ENCODE measurements at regions not wholly inside any gene's neighbourhood (a gene's known extent, or its start where the extent isn't known, plus 50 kb on each side); places are given as distances from the start of the nearest gene placed in this dataset.

DNA sequence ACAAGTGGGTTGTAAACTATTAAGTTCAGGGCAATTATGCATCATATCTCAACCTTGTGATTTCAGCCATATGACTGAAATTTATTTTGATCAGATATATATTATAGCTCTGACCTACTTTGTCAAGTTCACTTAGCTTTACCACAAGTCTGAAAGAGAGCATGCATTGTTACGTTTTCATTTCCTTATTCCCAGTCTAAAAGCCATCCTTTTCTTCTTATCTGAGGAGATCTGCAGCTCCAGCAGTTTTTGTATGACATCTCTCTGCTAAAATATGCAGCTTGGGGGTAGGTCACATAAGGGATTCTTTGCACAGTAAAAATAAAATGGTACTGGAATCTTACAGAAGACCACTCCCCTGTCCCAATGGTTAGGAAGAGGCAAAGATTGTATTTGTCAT lies 1682.8 kb upstream of the FLRT2 start:
- no peaks in the 10 kb centered on the region for H3K4me1 ChIP-seq (ENCODE audit: control insufficient read depth, insufficient read depth, low read length)
- TF ChIP-seq POLR2AphosphoS5 (IDR thresholded peaks at IDR 0.05; ENCODE audit: low read depth, low read length): no peak
- no peak for TF ChIP-seq CTCF (IDR thresholded peaks at IDR 0.05)
- TF ChIP-seq SIN3A (IDR thresholded peaks at IDR 0.05; ENCODE audit: borderline replicate concordance, insufficient read depth, low read depth, low read length): no peak
- TF ChIP-seq TCF7L2 (IDR thresholded peaks at IDR 0.05; ENCODE audit: low read depth, low read length): no peak
- TF ChIP-seq, protein P1, sequence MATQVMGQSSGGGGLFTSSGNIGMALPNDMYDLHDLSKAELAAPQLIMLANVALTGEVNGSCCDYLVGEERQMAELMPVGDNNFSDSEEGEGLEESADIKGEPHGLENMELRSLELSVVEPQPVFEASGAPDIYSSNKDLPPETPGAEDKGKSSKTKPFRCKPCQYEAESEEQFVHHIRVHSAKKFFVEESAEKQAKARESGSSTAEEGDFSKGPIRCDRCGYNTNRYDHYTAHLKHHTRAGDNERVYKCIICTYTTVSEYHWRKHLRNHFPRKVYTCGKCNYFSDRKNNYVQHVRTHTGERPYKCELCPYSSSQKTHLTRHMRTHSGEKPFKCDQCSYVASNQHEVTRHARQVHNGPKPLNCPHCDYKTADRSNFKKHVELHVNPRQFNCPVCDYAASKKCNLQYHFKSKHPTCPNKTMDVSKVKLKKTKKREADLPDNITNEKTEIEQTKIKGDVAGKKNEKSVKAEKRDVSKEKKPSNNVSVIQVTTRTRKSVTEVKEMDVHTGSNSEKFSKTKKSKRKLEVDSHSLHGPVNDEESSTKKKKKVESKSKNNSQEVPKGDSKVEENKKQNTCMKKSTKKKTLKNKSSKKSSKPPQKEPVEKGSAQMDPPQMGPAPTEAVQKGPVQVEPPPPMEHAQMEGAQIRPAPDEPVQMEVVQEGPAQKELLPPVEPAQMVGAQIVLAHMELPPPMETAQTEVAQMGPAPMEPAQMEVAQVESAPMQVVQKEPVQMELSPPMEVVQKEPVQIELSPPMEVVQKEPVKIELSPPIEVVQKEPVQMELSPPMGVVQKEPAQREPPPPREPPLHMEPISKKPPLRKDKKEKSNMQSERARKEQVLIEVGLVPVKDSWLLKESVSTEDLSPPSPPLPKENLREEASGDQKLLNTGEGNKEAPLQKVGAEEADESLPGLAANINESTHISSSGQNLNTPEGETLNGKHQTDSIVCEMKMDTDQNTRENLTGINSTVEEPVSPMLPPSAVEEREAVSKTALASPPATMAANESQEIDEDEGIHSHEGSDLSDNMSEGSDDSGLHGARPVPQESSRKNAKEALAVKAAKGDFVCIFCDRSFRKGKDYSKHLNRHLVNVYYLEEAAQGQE (IDR thresholded peaks at IDR 0.05; ENCODE audit: insufficient read depth in 1 of 2, low read depth in 2 of 2, low read length in 1 of 2): no peak
- intact Hi-C loops (cut with micrococcal nuclease; ENCODE audit: unreplicated experiment) (no loop called here), in situ Hi-C loops (cut with HindIII; ENCODE audit: low pct_unique_long_range_greater_than_20kb, low sequenced_read_pairs) (no loop called here)
- BruUV-seq (replicated peaks): no TSS peak
- DNase-seq (ENCODE audit: low read depth, low spot score): no peak
- no peak overlapping the region for H3K4me3 ChIP-seq (ENCODE audit: low read depth in 2 of 2, low read length in 2 of 2)
- H3K27ac ChIP-seq (ENCODE audit: low read length): no peak overlapping the region
- H3K36me3 ChIP-seq (ENCODE audit: control insufficient read depth, insufficient read depth, low read length): no peaks in the 10 kb centered on the region
- no peaks in the 10 kb centered on the region for H3K27me3 ChIP-seq (ENCODE audit: control insufficient read depth, insufficient read depth, low read length)
- no peak for ATAC-seq
- CTCF ChIA-PET: no interaction called here
- POLR2A ChIA-PET: no interaction called here
- no peaks in the 10 kb centered on the region for H3K9me3 ChIP-seq (ENCODE audit: control insufficient read depth, insufficient read depth, low read depth, low read length)

DNA sequence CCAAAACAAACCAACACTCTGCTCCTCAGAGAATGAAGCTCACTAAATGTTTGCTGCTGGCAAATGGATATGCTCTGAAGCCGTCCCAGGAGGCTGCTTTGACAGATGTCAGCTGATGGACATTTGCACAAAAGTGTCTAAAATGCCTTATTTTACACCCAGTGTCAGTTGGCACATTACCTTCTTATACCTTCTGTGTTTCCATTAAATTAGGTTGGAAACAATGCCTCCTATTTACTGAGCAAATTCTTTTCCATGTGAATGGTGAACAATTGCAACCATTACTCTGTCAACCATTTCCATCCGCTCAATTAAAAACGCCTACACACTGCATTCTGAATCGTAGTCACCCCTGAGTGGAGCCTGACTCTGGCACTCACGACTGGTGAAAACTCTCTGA lies 1679.9 kb upstream of the FLRT2 start:
- in situ Hi-C loops (cut with HindIII; ENCODE audit: low pct_unique_long_range_greater_than_20kb, low sequenced_read_pairs) (no loop called here), intact Hi-C loops (cut with micrococcal nuclease; ENCODE audit: unreplicated experiment) (no loop called here)
- DNase-seq (ENCODE audit: low read depth, low spot score): no peak
- Histone ChIP-seq H3K27ac (ENCODE audit: low read length) (no peak overlapping the region), H3K36me3 (ENCODE audit: control insufficient read depth, insufficient read depth, low read length) (no peaks in the 10 kb centered on the region), H3K9me3 (ENCODE audit: control insufficient read depth, insufficient read depth, low read depth, low read length) (no peaks in the 10 kb centered on the region), H3K27me3 (ENCODE audit: control insufficient read depth, insufficient read depth, low read length) (no peaks in the 10 kb centered on the region), H3K4me3 (ENCODE audit: low read depth in 2 of 2, low read length in 2 of 2) (no peak overlapping the region), H3K4me1 (ENCODE audit: control insufficient read depth, insufficient read depth, low read length) (no peaks in the 10 kb centered on the region)
- POLR2A ChIA-PET: no interaction called here
- no peak for ATAC-seq
- no TSS peak for BruUV-seq (replicated peaks)
- CTCF ChIA-PET: no interaction called here
- TF ChIP-seq SIN3A (IDR thresholded peaks at IDR 0.05; ENCODE audit: borderline replicate concordance, insufficient read depth, low read depth, low read length) (no peak), TCF7L2 (IDR thresholded peaks at IDR 0.05; ENCODE audit: low read depth, low read length) (no peak), CTCF (IDR thresholded peaks at IDR 0.05) (no peak), POLR2AphosphoS5 (IDR thresholded peaks at IDR 0.05; ENCODE audit: low read depth, low read length) (no peak)
- TF ChIP-seq, protein P1 (IDR thresholded peaks at IDR 0.05; ENCODE audit: insufficient read depth in 1 of 2, low read depth in 2 of 2, low read length in 1 of 2): no peak
